Suprapubic skin (tissue), 4 donors: ENCODE measurements at regions not wholly inside any gene's neighbourhood (a gene's known extent, or its start where the extent isn't known, plus 50 kb on each side); places are given as distances from the start of the nearest gene placed in this dataset.

Experiments
- CTCF ChIP-seq, 2 donors: fragments of 200-600 bp in 1 of 2; fragments of 450-650 bp in 1 of 2; sonication (generic) in 1 of 2; IDR thresholded peaks; one replicate each; pipeline ENCODE4 v1.5.1; 2016 to 2019; ENCODE audit warnings: antibody characterized with exemption in 2 of 2, mild to moderate bottlenecking in 1 of 2, moderate library complexity in 1 of 2
- EP300 ChIP-seq: sonication (generic); formaldehyde crosslinking; IDR thresholded peaks from one replicate; pipeline ENCODE4 v1.6.1; 2017; ENCODE audit warnings: antibody characterized with exemption
- POLR2A ChIP-seq, 2 donors: fragments of 450-650 bp; IDR thresholded peaks; one replicate each; pipeline ENCODE4 v1.6.1; 2017; ENCODE audit warnings: antibody characterized with exemption in 2 of 2, mild to moderate bottlenecking in 2 of 2, moderate library complexity in 2 of 2
- POLR2AphosphoS5 ChIP-seq, 3 donors: sonication (generic); formaldehyde crosslinking; IDR thresholded peaks; one replicate each; pipeline ENCODE4 v1.6.1; 2017; ENCODE audit warnings: antibody characterized with exemption in 3 of 3

GRCh38 chr21:25234857-25235801, 372.2 kb downstream of the MRPL39 start:
- TF ChIP-seq POLR2AphosphoS5 (IDR thresholded peaks at IDR 0.05) = no peak
- no peak for TF ChIP-seq CTCF (IDR thresholded peaks at IDR 0.05)
- TF ChIP-seq POLR2A (IDR thresholded peaks at IDR 0.05) = no peak
- TF ChIP-seq EP300 = no peak
